ENCODE measurements at regions not wholly inside any gene's neighbourhood (a gene's known extent, or its start where the extent isn't known, plus 50 kb on each side); places are given as distances from the start of the nearest gene placed in this dataset.

- intact Hi-C loops (cut with DNase I) = no loop called here
- H3K4me3 ChIP-seq = no peak overlapping the region
- no peaks in the 10 kb centered on the region for H3K9me3 ChIP-seq
- H3K36me3 ChIP-seq = no peaks in the 10 kb centered on the region
- no peak for DNase-seq (ENCODE audit: extremely low spot score in 2 of 2)
- no peaks in the 10 kb centered on the region for H3K4me1 ChIP-seq
- no peak overlapping the region for H3K27ac ChIP-seq
- TF ChIP-seq, protein P1, sequence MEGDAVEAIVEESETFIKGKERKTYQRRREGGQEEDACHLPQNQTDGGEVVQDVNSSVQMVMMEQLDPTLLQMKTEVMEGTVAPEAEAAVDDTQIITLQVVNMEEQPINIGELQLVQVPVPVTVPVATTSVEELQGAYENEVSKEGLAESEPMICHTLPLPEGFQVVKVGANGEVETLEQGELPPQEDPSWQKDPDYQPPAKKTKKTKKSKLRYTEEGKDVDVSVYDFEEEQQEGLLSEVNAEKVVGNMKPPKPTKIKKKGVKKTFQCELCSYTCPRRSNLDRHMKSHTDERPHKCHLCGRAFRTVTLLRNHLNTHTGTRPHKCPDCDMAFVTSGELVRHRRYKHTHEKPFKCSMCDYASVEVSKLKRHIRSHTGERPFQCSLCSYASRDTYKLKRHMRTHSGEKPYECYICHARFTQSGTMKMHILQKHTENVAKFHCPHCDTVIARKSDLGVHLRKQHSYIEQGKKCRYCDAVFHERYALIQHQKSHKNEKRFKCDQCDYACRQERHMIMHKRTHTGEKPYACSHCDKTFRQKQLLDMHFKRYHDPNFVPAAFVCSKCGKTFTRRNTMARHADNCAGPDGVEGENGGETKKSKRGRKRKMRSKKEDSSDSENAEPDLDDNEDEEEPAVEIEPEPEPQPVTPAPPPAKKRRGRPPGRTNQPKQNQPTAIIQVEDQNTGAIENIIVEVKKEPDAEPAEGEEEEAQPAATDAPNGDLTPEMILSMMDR (IDR thresholded peaks at IDR 0.05) = no peak
- TF ChIP-seq POLR2A (IDR thresholded peaks at IDR 0.05) (no peak), POLR2AphosphoS5 (IDR thresholded peaks at IDR 0.05; ENCODE audit: insufficient read depth in 1 of 2, low read depth in 1 of 2) (no peak)
- no peaks in the 10 kb centered on the region for H3K27me3 ChIP-seq
Observed at GRCh38 chr13:88223958-88224357, 552.8 kb downstream of the SLITRK5 start.

DNA sequence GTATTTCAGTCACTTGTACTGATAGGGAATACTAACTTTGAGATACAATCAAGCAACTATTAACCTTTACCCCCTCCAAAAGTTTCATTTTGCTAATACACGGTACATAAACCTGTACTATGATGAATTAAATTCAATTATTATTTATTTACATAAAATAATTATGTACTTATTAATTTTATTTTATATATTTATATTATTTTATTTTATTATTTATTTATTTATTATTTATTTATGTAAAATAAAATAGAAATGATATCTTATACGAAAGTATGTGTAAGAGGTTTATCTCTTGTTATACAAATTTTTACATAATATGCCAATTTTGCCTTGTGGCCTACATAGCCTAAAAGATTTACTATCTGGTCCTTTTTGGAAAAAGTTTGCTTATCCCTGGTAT is 564.3 kb downstream of the SLITRK5 start:
- DNase-seq (ENCODE audit: extremely low spot score in 2 of 2) = no peak
- TF ChIP-seq, protein P1 (IDR thresholded peaks at IDR 0.05) = no peak
- TF ChIP-seq POLR2AphosphoS5 (IDR thresholded peaks at IDR 0.05; ENCODE audit: insufficient read depth in 1 of 2, low read depth in 1 of 2) (no peak), POLR2A (IDR thresholded peaks at IDR 0.05) (no peak)
- intact Hi-C loops (cut with DNase I) = no loop called here
- no peak overlapping the region for H3K27ac ChIP-seq
- H3K4me3 ChIP-seq = no peak overlapping the region
- H3K36me3 ChIP-seq = no peaks in the 10 kb centered on the region
- no peaks in the 10 kb centered on the region for H3K4me1 ChIP-seq
- H3K9me3 ChIP-seq = no peaks in the 10 kb centered on the region
- no peaks in the 10 kb centered on the region for H3K27me3 ChIP-seq

DNA sequence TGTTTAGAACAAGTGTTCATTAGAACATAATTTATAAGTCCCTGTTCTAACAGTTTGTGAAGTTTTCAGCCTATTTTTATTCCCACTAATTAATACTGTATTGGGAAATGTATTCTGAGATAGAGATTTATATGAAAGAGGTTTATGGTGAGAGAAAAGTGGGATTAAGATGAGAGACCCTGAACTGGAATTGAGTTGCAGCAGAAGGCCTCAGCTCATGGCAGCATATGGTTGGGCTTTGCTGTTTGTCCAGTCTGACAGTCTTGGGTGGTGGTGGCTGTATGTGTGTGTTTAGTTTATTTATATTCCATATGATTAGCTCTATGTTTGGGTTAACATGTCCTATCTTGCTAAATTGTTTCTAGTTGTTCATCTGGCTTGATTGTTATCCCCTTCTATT is 575.1 kb downstream of the SLITRK5 start:
- no peaks in the 10 kb centered on the region for H3K4me1 ChIP-seq
- TF ChIP-seq, protein P1 (IDR thresholded peaks at IDR 0.05) = no peak
- no peak for TF ChIP-seq POLR2AphosphoS5 (IDR thresholded peaks at IDR 0.05; ENCODE audit: insufficient read depth in 1 of 2, low read depth in 1 of 2)
- no peak for TF ChIP-seq POLR2A (IDR thresholded peaks at IDR 0.05)
- H3K27me3 ChIP-seq = no peaks in the 10 kb centered on the region
- H3K9me3 ChIP-seq = no peaks in the 10 kb centered on the region
- DNase-seq (ENCODE audit: extremely low spot score in 2 of 2) = no peak
- H3K27ac ChIP-seq = no peak overlapping the region
- no peaks in the 10 kb centered on the region for H3K36me3 ChIP-seq
- intact Hi-C loops (cut with DNase I) = no loop called here
- no peak overlapping the region for H3K4me3 ChIP-seq

- H3K4me1 ChIP-seq = no peaks in the 10 kb centered on the region
- H3K9me3 ChIP-seq = no peaks in the 10 kb centered on the region
- no peaks in the 10 kb centered on the region for H3K36me3 ChIP-seq
- no peak for DNase-seq (ENCODE audit: extremely low spot score in 2 of 2)
- no peak overlapping the region for H3K4me3 ChIP-seq
- H3K27ac ChIP-seq = no peak overlapping the region
- TF ChIP-seq, protein P1 (IDR thresholded peaks at IDR 0.05) = no peak
- TF ChIP-seq POLR2A (IDR thresholded peaks at IDR 0.05) = no peak
- TF ChIP-seq POLR2AphosphoS5 (IDR thresholded peaks at IDR 0.05; ENCODE audit: insufficient read depth in 1 of 2, low read depth in 1 of 2) = no peak
- no peaks in the 10 kb centered on the region for H3K27me3 ChIP-seq
- intact Hi-C loops (cut with DNase I) = no loop called here
Observed at GRCh38 chr13:88248393-88248792, 577.2 kb downstream of the SLITRK5 start.

DNA sequence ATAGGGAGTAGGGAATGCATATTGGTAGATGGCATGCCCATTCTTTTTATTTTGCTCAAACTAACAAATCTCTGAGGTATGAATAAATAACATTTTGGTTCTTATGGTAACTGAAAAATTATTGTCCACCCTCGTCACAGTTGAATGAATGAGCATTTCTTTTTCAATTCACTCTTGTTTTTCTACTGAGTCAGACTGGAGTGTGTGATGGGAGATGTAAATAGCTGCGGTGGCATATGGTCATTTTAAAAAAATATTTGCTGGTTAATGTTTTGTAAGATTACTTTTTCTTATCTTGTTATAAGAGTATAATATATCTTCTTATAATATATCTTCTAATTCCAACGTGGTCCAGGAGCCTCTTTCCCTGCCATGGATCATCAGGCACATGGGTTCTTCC is 586.5 kb downstream of the SLITRK5 start:
- intact Hi-C loops (cut with DNase I) = no loop called here

More for the DNA sequence above, 586.5 kb downstream of the SLITRK5 start:
- DNase-seq (ENCODE audit: extremely low spot score in 2 of 2) = no peak
- Histone ChIP-seq H3K27ac (no peak overlapping the region), H3K4me1 (no peaks in the 10 kb centered on the region), H3K36me3 (no peaks in the 10 kb centered on the region), H3K27me3 (no peaks in the 10 kb centered on the region), H3K4me3 (no peak overlapping the region), H3K9me3 (no peaks in the 10 kb centered on the region)
- TF ChIP-seq, protein P1 (IDR thresholded peaks at IDR 0.05) = no peak
- no peak for TF ChIP-seq POLR2A (IDR thresholded peaks at IDR 0.05)
- no peak for TF ChIP-seq POLR2AphosphoS5 (IDR thresholded peaks at IDR 0.05; ENCODE audit: insufficient read depth in 1 of 2, low read depth in 1 of 2)

Measured in vagina (tissue), 2 donors.